HS-27A (cell line): ENCODE measurements at regions not wholly inside any gene's neighbourhood (a gene's known extent, or its start where the extent isn't known, plus 50 kb on each side); places are given as distances from the start of the nearest gene placed in this dataset.
"Not testable (repeated sequence)": the region's sequence is repeated elsewhere in the genome, so short reads cannot be mapped to it uniquely, and the experiment has no call there.

Source experiments
- DNase-seq: peaks from one replicate; pipeline ENCODE4 v3.0.0-alpha.2; 2012; ENCODE audit warnings: low read depth, missing footprints

GRCh38 chr2:195570329-195570728, 86.7 kb upstream of the SLC39A10 start:
- no peak for DNase-seq

- no peak for DNase-seq
Measured at GRCh38 chr2:195569255-195569654, 87.8 kb upstream of the SLC39A10 start.

DNA sequence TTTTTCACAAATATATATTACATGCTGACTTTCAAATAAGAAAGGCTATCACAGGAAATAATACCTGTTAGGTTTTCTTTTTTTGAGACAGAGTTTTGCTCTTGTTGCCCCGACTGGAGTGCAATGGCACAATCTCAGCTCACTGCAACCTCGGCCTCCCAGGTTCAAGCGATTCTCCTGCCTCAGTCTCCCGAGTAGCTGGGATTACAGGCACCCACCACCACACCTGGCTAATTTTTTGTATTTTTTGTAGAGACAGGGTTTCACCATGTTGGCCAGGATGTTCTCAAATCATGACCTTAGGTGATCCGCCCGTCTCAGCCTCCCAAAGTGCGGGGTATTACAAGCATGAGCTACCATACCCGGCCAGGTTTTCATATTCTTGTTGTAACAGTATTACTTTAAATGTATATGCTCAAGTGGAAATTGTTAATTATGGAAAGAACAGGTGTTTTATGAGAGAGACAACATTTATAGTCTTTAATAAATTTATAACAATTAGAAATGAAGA, 92.3 kb upstream of the SLC39A10 start:
- DNase-seq, result not testable (repeated sequence)

DNA sequence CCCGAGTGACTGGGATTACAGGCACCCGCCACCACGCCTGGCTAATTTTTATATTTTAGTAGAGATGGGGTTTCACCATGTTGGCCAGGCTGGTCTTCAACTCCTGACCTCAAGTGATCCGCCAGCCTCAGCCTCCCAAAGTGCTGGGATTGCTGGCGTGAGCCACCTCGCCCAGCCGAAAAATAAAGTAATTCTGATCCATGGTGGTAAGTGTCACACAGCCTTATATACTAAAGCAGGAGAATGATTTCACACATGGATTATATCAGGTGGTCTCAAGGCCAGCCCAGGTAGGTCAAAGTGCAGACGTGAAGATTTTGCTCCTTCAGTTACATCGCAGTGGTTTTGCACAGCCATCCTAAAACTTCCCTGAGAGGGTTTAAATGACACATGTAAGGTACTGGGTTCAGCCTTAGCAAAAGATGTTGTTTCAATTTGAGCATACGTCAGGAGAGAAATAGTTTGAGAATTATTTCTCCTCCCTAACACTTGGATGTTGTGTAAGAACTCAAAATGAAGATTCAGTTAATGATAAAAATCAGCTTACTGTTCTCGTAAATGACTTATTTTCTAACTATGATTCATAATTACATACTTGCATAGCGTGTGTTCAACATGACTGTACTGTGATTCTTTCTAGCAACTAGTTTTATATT, 93.0 kb upstream of the SLC39A10 start:
- no peak for DNase-seq

DNA sequence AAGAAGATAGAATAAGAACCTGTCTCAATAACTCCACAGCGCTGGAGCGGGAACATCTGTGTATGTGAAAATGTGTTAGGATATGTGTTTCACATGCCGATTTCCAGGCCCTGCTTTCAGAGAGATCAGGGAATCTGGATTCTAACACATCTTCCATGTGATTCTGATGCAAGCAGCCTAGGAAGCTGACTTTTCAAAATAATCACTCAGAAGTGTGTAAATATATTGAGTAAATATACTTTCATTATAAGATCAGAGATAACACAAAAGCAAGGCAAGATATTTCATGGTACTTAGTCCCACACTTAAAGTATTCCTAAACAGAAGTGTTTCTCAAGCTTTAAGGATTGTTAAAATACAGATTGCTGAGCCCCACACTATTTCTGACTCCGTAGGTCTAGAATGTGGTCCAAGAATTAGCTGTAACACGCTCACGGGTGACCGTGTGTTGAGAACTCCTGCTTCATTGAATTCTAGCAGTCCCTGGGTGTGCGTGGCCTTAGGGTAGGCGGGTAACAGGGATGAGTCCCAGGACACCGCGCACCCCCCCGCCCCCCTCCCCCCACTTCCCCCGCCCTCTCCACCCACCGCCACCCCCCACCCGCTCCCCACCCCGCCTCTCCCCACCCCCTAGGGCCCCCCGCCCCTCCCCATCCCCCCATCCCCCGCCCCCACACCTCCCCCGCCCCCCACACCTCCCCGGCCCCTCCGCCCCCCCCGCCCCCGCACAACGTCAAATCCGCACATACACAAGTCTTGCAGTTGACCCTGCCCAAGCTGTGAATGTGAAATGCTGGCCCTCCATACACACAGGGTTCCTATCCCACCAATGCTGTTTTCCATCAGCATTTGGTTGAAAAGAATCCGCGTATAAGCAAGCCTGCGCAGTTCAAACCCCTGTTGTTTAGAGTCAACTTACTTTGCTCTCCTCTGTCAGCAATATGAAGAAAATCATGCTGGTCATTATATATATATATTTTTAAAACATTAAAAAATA, 94.2 kb upstream of the SLC39A10 start:
- no peak for DNase-seq

DNA sequence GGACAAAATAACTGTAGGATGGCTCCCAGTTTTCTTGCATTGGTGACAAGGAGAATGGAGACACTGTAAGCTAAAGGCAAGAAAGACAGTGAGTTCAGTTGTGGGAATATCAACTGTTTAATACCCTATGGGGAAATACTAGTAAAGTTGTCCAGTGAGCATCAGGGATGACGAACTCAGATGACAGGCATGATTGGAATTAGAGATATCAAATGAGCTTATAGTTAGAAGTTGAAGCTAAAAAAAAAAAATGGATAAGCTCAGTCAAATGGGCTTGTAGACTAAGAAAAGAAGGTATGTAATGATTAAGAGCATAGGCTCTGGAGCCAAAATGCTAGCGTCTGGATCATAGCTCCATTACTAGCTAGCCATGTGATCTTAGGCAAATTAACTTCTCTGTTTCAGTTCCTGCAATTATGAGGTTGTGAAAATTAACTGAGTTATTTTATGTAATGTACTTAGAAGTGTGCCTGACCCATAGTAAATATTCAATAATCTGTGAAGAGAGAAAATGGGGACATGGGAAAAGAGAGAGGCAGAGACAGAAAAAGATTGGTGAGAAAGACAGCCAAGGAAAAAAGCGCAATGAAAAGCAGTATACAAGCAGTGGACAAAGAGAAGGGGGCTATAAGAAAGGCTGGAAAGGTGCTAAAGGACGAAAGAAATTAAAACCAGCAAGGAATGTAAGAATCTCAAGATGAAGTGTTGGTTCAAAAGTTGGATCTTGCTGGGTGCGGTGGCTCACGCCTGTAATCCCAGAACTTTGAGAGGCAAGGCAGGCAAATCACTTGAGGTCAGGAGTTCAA, 95.7 kb upstream of the SLC39A10 start:
- peak; percentile 76 for DNase-seq

DNA sequence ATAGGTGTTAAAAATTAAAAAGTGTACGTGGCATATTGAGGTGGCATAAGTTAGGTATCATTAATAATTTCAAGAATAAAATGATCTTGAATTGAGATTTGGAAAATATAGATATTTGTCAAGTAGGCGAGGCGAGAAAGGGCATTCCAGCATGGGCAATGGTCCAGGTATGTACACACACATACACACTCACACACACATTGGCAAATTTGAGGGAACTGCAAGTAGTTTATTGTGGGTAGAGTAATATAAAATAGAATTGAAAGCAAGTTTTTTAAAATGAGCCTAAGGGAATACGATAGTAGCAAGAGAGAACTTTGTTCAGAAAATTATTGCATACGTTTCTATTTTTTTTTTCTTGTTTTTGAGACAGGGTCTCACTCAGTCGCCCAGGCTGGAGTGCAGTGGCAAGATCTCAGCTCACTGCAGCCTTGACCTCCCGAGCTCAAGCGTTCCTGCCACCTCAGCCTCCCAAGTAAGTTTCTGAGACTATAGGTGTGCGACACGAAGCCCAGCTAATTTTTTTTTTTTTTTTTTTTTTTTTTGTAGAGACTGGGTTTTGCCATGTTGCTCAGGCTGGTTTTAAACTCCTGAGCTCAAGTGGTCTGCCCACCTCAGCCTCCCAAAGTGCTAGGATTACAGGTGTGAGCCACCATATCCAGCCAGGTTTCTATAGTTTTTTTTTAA, 96.7 kb upstream of the SLC39A10 start:
- DNase-seq, result no peak

DNA sequence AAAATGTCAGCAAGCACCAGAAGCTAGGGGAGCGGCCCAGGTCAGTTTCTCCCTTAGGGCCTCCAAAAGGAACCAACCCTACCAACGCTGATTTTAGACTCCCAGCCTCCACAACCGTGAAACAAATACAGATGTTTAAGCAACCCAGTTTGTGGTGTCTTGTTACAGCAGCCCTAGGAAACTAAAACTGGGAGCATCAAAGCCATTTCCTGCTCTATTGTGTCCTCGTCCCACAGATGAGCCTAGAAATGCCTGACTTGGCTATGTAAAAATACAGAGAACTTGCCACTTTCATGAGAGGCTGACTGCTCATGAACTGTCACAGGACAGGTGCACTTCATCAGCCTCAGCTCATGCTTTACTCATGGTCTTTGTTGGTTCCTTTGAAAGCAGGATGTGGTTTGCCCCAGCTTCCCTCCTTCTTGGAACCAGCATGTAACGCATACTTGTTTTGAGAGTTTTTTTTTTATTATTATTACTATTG, 97.6 kb upstream of the SLC39A10 start:
- no peak for DNase-seq

DNA sequence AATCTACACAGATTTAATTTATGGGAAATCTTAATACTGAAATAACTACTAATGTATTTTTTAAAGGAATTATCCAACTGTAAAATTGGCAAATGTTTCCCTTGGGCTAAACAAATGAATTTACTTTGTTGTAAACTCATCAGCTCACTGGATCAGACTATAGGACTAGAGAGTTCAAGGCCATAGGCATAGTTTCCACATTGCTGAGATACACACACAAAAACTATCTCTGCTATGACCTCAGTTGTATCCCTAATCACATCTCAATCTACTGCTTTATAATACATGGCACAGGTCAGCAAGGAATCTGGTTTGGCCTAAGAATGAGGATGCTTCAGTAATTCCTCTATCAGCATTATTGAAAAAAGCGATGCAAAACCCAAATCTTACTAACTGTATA, 101.1 kb upstream of the SLC39A10 start:
- DNase-seq, result no peak

DNA sequence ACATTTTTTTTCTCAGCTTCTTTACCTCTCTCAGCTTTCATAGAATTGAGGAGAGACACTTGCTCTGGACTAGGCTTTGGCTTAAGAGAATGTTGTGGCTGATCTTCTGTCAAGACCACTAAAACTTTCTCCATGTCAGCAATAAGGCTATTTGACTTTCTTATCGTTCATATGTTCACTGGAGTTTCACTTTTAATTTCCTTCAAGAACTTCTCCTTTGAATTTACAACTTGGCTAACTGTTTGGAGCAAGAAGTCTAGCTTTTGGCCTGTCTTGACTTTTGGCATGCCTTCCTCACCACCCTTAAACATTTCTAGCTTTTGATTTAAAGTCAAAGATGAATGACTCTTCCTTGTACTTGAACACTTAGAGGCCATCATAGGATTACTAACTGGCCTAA, 104.4 kb upstream of the SLC39A10 start:
- DNase-seq, result no peak

- DNase-seq, result no peak
Measured at GRCh38 chr2:195548198-195548940, 108.7 kb upstream of the SLC39A10 start.

- not testable (repeated sequence) for DNase-seq
Measured at GRCh38 chr2:195547268-195547840, 109.7 kb upstream of the SLC39A10 start.

- no peak for DNase-seq
Measured at GRCh38 chr2:195545811-195546210, 111.2 kb upstream of the SLC39A10 start.

GRCh38 chr2:195543902-195544894, 112.8 kb upstream of the SLC39A10 start:
- DNase-seq, result no peak

DNA sequence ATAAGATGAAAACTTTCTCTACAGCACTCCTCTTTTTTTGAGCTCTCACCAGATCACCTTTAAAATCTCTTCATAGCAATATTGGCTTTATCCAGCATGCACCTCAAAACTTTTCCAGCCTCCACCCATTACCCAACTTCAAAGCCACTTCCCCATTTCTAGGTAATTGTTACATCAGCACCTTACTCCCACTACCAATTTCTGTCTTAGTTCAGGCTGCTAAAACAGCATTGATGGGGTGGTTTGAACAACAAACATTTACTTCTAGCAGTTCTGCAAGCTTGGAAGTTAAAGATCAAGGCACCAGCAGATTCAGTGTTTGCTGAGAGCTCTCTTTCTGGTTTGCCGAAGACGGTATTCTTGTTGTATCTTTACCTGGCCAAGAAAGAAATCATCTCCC, 114.0 kb upstream of the SLC39A10 start:
- DNase-seq, result no peak

- DNase-seq, result no peak
Measured at GRCh38 chr2:195542067-195542466, 115.0 kb upstream of the SLC39A10 start.

GRCh38 chr2:195538937-195539336, 118.1 kb upstream of the SLC39A10 start:
- no peak for DNase-seq

GRCh38 chr2:195537811-195538210, 119.2 kb upstream of the SLC39A10 start:
- no peak for DNase-seq

DNA sequence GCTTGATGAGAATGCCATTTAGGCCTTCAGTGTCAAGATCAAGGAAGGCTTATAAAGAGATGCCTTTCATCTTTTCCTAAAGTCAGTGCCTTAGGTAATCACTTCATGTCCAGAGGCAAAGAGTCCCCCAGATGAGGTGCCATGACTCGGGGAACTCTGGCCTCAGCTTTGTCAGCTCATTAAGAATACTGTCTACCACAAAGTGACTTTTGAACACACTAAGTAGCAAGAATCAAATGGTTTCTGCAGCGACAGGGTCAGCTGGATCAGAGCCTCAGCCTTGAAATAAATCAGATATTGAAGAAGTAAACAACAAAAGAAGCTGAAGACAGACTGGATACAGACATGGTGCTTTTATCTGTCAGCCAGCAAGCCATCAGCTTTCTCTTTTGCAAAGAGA, 120.1 kb upstream of the SLC39A10 start:
- DNase-seq, result no peak
